NCI-H748 (cell line): ENCODE measurements at regions not wholly inside any gene's neighbourhood (a gene's known extent, or its start where the extent isn't known, plus 50 kb on each side); places are given as distances from the start of the nearest gene placed in this dataset.

Experiments used
- DNase-seq: peaks from one replicate; lab custom pipeline; 2025; ENCODE audit not compliant: unreplicated experiment; lab: John Stamatoyannopoulos, UW

DNA sequence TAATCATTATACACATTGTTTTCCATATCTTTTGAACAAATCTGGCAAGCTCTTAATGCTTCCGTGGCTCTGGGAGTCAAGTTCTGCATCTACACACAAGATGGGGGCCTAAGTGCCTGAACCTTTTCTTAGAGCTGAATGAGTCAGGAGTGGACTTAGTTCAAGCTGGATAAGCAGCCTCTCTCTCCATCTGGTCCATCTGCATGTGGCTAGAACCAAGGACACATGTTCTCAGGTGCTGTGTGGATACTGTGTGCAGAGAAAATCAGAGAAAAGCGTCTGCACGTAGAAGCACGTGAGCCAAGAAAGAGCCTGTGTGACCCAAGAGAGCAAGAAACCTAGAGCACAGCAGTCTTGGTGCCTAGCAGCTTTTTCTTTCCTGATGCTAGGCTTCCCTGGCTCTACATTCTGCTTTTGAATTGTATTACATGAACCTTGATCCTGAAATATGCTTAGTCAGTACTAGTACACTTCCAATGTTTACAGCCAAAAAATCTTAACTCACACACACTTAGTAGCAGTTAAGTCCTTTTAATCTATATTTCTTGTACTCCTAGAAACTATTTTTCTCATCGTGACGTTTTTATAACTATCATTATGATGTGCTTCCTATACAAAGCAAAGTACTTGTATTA is 1798.9 kb downstream of the MAT2B start:
- DNase-seq, result no peak

DNA sequence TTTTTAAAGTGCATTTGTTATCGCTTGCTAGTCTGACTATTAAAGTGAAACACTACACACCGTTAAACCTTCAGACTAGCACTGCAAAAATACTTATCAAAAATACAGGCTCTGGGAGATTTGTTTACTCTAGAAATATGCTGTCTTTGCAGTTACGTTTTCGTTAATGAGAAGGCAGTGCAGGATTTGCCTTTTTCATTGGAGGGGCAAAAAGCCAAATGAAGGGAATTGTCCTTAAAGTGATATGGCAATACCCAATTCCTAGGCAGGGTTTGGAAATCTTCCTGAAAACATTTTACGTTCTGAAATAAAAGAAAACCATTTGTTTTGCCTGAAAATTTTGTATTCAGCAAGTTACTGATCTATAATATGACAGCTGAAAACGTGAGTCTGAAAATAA is 1800.2 kb downstream of the MAT2B start:
- no peak for DNase-seq

DNA sequence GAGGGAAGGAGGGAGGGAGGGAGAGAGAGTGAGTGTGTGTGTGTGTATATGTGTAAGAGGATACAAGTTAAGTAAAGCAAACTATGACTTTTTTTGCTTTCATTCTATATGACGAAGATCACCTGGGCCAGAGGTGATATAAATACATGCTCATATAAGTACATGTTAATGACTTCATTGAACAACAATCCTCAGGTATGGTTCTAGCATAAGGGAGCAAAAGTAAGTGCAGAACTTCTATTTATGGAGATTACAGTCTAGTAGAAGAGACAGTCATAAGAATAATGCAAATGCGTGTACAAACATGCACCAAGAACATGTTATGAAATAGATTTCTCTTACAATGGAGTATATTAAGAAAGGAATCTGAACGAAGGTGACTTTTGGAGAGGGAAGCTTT is 1804.0 kb downstream of the MAT2B start:
- no peak for DNase-seq

DNA sequence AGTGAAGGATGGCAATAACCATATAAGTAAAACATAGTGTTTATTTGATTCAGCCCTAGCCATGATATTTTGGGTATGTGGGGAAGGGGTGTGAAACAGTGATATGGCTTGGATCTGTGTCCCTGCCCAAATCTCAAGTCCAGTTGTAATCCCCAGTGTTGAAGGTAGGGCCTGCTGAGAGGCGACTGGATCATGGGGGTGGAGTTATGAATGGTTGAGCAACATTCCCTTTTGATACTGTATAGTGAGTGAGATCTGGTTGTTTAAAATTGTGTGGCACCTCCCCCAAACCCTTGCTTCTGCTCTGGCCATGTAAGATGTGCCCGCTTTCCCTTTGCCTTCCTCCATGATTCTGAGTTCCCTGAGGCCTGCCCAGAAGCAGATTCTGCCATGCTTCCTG is 1804.6 kb downstream of the MAT2B start:
- no peak for DNase-seq

DNA sequence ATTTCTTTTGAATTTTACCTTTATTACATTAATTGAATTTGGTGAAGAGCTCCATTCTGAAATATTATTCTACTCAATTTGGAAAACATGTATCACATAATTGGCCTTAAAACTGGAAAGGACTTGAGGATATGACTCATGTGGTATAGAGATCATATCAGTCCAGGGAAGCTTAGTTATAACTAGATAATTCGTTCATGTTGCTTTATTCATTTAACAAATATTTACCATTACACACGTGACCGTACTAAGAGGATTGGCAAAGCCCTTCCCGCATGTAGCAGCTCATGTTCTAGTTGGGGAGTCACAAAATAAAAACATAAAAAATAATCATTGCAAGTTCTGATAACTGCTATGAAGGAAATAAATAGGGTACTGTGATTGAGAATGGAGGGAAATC is 1816.5 kb downstream of the MAT2B start:
- no peak for DNase-seq

- no peak for DNase-seq
Observed at GRCh38 chr5:165325221-165325620, 1819.8 kb downstream of the MAT2B start.

GRCh38 chr5:165327631-165328030 is 1822.2 kb downstream of the MAT2B start:
- DNase-seq, result no peak

GRCh38 chr5:165328846-165329245 is 1823.4 kb downstream of the MAT2B start:
- no peak for DNase-seq

GRCh38 chr5:165333623-165334022 is 1828.2 kb downstream of the MAT2B start:
- no peak for DNase-seq

DNA sequence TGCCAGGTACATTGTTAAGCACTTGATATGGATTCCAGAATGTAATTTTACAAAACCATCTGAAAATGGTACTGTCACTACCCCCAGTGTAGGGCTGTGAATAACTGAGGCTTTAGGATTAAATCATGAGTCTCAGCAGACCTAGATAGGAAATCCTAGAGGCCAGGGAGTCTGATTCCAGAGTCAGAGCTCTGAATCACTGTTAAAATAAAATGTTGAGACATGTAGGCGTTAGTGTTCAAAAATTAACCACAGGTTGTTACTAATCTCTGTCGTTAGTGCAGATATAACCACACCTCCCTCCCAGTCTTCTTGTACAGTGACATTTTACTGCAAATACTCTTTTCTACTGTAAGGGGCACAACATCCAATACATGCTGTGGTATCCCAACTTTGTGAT is 1828.8 kb downstream of the MAT2B start:
- DNase-seq, result no peak

GRCh38 chr5:165349735-165350134 is 1844.3 kb downstream of the MAT2B start:
- no peak for DNase-seq

- DNase-seq, result no peak
Observed at GRCh38 chr5:165351342-165351741, 1845.9 kb downstream of the MAT2B start.

- no peak for DNase-seq
Observed at GRCh38 chr5:165360366-165360765, 1854.9 kb downstream of the MAT2B start.

- no peak for DNase-seq
Observed at GRCh38 chr5:165360784-165361542, 1855.5 kb downstream of the MAT2B start.

- DNase-seq, result no peak
Observed at GRCh38 chr5:165370233-165370632, 1864.8 kb downstream of the MAT2B start.

DNA sequence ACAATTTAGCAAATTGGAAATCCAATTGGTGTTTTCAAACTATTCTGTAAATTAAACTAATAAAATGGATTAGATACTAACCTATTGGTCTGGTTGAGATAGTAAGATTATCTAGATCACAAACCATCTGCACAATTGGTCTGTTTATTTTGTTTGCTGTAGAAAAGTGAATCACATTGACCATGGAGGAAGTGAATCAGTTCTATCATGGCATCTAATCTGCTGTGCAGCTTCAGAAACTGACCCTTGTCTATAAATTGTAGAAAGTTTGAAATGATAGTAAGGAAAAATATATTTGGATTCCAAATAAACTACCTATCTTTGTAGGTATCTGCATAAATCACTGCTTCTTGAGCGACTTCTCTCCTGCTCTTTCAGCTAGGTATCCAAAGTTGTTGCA is 1865.4 kb downstream of the MAT2B start:
- no peak for DNase-seq

- no peak for DNase-seq
Observed at GRCh38 chr5:165375201-165375600, 1869.8 kb downstream of the MAT2B start.

DNA sequence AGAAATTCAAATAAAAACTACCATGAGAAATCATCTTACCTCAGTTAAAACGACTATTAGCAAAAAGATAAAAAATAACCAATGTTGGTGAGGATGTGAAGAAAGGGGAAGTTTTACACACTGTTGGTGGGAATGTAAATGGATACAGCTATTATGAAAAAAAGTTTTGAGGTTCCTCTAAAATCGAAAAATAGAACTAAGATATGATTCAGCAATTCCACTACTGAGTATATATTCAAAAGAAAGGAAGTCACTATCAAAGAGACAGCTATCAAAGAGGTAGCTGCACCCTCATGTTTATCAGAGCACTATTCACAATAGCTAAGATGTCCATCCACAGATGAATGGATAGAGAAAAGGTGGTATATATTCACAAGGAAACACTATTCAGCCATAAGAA is 1888.4 kb downstream of the MAT2B start:
- no peak for DNase-seq

DNA sequence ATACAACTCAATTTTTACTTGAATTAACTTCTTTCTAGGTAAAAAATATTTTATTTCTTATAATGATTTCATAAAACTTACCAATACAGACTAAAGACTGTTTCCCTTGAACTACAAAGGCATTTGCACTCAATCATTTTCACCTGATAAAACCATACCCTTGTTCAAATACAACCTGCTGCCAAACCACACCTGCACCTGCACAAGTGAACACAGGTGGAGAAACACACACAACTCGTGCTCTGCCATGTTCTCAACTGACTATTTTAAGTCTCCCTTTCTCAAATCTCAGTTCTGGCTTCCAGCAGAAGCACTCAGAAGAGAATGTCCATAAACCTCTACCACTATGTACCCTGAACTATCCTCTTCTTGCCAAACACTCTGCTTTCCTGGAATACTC is 1892.1 kb downstream of the MAT2B start:
- no peak for DNase-seq

DNA sequence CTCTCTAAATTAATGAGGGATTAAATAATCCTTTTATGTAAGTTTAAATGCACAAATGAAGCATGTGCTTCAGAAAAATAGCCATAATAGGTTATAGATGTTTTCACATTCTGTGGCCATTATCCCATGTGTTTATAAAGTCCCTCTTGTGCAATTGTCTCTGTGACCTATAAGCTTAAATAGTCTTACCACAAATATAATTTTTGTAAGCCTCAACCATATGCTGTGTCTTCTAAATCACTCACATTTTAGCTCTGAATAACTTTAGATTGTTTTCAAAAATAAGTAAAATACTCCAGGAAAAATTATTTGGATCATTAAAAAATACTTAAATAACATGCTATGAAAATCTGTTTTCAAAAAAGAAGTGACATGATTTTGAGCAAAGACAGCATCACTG is 1894.7 kb downstream of the MAT2B start:
- no peak for DNase-seq

GRCh38 chr5:165404917-165405316 is 1899.5 kb downstream of the MAT2B start:
- no peak for DNase-seq

DNA sequence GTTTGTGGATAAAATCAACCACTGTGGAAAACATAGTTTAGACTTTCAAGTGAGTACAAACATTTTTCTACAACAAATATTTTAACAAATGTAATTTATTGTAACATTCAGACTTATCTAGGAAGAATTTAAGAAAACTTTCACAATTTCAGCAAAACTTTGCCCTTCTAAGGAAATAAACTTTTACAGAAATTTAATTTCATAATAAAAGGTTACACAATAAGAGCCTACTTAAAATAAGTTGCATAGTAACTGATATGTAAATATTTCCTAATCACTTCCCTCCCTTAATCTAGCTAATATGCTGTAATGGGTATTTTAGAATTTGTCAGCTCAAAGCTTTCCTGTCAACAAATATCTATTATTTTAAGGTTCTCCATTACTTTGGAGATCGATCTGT is 1899.9 kb downstream of the MAT2B start:
- no peak for DNase-seq

DNA sequence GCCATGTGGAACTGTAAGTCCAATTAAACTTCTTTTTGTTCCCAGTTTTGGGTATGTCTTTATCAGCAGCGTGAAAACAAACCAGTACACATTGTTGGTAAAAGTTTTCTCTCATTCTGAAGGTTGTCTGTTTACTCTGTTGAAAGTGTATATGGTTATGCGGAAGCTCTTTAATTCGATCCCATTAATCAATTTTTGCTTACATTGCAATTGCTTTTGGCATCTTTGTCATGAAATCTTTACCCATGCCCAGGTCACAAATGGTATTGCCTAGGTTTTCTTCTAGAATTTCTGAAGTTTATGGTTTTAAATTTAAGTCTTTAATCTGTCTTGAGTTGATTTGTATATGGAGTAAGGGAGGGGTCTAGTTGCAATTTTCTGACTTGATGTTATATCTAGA is 1901.9 kb downstream of the MAT2B start:
- DNase-seq, result no peak
